ENCODE measurements at regions not wholly inside any gene's neighbourhood (a gene's known extent, or its start where the extent isn't known, plus 50 kb on each side); places are given as distances from the start of the nearest gene placed in this dataset.

DNA sequence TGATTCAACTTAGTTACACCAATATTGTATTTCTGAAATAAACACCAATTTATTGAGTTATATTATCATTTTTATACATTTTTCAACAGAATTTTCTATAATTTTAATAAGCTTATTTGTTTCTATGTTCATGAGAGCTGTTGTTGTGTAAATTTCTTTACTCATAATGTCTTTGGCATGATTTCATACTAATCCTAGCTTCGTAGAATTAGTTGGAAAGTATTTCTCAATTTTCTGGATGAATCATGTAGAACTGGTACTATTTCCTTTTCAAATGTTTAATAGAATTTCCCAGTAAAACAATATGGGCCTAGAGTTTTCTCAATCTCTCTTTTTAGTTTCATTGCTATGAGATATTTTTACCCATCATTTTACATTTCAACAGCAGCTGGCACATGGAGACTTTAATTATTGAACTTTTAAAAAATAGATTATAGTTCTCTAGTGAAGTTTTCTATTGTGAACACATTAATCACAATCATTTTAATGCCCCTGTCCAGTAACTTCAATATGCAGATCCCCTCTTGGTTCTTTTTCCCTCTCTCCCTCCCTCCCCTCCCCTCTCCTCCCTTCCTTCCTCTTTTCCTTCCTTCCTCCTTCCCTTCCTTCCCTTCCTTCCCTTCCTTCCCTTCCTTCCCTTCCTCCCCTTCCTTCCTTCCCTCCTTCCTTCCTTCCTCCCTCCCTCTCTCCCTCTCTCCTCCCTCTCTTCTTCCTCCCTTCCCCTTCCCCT, 1357.1 kb downstream of the ZPLD1 start:
- TF ChIP-seq, protein P1, sequence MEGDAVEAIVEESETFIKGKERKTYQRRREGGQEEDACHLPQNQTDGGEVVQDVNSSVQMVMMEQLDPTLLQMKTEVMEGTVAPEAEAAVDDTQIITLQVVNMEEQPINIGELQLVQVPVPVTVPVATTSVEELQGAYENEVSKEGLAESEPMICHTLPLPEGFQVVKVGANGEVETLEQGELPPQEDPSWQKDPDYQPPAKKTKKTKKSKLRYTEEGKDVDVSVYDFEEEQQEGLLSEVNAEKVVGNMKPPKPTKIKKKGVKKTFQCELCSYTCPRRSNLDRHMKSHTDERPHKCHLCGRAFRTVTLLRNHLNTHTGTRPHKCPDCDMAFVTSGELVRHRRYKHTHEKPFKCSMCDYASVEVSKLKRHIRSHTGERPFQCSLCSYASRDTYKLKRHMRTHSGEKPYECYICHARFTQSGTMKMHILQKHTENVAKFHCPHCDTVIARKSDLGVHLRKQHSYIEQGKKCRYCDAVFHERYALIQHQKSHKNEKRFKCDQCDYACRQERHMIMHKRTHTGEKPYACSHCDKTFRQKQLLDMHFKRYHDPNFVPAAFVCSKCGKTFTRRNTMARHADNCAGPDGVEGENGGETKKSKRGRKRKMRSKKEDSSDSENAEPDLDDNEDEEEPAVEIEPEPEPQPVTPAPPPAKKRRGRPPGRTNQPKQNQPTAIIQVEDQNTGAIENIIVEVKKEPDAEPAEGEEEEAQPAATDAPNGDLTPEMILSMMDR (IDR thresholded peaks at IDR 0.05; ENCODE audit: poor library complexity, severe bottlenecking) = no peak
- TF ChIP-seq POLR2AphosphoS5 (IDR thresholded peaks at IDR 0.05) (no peak), EZH2 (IDR thresholded peaks at IDR 0.05; ENCODE audit: borderline replicate concordance, insufficient read depth, low read length, poor library complexity, severe bottlenecking) (no peak), TAF1 (IDR thresholded peaks at IDR 0.05; ENCODE audit: low read depth) (no peak), SMC3 (conservative IDR thresholded peaks at IDR 0.05; ENCODE audit: poor library complexity) (no peak), RAD21 (conservative IDR thresholded peaks at IDR 0.05) (no peak)
